CD4-positive, alpha-beta T cell treated with Interleukin-17A for 1 hour (primary cell): ENCODE measurements at regions not wholly inside any gene's neighbourhood (a gene's known extent, or its start where the extent isn't known, plus 50 kb on each side); places are given as distances from the start of the nearest gene placed in this dataset.
"Not testable (repeated sequence)": the region's sequence is repeated elsewhere in the genome, so short reads cannot be mapped to it uniquely, and the experiment has no call there.

Experiments
- DNase-seq: peaks from one replicate; pipeline ENCODE4 v3.0.0-alpha.2; 2020

DNA sequence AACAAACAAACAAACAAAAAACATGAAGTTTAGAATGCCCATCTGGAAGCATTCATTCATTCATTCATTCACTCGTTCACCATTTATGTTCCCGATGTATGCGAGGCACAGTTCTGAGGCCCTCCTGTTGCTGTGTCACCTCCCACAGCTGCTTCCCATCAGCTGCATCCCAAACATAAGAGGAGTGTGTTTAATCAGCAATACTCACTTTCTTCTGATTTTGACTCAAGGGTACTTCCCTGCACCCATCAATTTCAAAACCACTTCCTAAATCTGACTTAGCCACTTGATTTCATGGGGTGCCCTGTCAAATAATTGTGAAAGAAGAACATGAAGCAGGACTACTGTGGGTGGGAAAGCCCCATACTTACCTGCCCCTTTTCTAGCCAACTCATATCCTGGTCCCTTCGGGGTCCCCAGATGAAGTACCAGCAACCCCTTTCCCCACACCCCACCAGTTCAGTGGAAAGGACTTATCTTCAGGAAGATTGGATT, 128.0 kb upstream of the IL12B start:
- DNase-seq, result peak; percentile 27

DNA sequence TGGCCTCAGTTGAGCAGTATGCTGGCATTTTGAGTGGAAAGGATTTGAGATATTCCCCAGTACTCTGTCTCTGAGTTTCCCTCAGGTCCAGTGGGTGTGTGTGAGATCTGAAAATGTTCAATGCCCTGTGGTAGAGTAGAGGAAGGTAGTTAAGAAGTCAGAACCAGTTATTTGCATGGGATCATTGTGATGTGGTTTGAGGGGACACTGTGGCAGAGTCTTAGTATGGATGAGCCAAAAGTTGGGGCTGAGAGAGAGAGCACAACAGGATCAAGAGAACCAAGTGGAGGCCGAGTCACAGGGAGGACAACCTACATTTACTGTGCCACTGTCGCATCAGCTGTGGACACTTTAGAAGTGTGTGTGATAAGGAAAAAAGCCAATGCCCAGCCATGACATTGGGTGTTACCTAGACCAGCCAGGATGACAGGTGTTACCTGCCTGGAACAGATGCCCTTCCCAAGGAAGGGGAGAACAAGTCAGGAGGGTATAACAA, 128.9 kb upstream of the IL12B start:
- no peak for DNase-seq

DNA sequence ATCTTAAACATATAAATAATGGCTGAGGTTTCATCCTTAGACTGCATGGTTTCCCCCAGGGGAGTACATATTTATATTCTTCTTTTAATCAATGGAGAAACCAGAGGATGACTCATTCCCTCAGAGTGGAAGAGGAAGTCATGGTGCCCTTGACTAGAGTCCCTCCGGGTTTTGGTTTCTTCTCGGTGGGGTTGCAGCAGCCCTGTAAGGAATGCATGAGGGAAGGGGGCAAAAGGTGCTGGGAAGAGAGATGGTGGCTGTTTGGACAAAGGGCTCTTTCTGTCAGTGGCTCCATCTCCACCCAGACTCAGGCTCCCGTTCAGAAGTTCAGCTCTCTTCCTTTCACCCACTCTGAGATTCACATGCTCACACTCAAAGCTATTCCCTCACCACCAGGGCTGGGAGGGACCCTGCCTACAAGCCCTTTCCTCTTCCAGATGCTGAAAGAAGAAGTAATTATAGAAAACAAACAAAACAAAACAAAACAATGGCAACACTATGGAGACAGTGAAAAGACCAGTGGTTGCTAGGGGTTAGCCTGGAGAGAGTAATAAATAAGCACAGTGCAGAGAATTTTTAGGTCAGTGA, 129.8 kb upstream of the IL12B start:
- DNase-seq, result peak; percentile 7

DNA sequence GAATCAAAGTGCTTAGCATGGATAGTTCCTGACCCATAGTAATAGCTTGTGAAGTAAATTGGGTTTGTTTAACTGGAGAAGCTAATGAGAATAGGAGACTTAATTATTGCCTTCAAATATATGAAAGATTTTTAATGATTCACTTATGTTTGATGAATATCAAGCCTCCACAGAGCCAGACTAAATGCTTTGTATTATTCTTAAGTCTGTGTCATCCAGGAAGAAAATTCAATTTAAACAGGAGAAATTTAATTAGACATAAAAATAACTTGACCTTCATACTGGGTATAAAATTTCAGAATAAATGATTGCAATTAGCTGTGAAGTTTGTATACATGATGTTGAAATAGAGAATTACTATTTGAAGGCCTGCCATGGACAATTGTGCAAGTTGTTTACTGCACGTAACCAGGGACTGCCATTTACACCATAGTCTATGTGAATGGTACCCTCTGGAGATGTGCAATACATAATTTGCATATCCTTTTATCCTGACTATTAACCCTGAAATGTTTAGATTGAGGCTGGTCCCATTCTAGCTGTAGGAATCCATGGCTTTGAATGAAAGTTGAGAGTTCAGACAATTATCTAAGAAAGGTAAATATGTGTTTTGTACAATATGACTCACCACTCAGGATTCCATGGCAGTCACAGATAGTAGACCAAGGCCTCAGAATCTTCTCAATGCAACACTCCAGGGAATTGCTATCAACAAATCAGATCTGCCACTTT, 133.5 kb upstream of the IL12B start:
- DNase-seq, result no peak

DNA sequence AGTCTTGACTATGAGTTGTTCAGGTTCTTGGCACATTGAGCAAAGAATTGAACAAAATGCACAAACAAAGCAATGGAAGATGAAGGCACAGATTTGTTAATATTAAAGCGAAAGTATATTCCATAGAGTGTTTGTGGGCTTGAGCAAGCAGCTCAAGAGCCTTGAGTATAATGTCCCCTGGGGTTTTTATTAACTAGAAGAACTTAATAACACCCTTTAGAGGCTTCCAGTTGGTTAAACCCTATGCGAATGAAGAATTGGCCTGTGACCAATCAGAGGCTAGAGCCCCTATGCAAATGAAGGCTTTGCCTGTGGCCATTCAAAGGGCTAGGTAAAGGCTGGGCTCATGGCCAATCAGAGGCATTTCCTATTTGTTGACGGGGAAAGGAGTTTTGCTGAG, 135.3 kb upstream of the IL12B start:
- no peak for DNase-seq

DNA sequence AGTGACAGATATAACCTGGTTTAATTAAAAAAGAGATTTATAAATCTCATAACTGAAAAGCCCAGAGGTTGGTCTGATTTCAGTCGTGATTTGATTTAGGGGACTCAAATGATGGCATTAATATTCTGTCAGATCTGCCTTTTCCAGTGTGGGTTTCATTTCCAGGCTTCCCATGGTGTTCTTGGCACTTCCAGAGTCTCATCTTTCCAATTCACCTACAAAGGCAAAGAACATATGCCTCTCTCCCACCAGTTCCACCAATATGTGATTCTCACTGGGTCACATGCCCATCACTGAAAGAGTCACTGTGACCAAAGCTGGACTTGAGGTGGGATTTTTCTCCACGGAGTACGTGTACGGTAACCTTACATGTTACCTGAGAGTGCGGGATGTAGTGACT, 137.4 kb upstream of the IL12B start:
- no peak for DNase-seq

DNA sequence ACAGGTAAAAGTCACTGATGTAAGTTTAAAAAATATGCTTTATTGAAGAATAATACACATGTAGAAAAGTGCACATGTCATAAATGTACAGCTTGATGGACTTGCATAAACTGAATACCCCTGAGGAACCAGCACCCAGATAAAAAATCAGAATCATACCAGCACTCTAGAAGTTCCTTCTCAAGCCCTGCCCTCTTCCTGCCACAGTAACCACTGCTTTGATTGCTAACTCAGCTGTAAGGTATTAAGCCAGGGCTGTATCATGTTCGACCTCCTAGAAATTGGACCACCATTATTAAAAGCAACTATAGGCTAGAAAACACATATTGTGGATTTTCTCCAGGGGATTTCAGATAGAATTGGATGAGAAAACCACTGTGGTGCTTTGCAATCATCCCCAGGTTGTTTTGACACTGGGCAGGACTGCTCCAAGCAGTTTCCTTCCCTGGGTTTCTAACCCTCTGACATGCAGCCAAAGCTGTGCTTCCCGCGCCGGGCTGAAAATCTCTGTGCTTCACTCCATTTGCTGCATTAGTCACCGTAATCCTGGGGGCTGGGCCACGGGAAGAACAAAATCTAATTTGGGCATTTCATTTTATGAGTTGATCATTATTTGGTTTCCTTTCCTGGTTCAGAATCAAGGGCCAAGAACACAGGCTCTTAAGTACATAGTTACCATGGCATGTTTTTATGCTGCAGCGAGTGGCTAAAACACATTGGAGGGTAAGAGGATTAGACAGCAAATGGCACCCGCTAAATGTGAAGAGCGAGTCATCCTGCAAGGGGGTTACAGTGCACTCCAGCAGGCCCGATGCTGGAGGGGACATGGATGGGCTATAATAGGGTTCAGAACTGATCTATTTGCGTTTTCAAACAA, 139.4 kb upstream of the IL12B start:
- DNase-seq, result peak; percentile 57

DNA sequence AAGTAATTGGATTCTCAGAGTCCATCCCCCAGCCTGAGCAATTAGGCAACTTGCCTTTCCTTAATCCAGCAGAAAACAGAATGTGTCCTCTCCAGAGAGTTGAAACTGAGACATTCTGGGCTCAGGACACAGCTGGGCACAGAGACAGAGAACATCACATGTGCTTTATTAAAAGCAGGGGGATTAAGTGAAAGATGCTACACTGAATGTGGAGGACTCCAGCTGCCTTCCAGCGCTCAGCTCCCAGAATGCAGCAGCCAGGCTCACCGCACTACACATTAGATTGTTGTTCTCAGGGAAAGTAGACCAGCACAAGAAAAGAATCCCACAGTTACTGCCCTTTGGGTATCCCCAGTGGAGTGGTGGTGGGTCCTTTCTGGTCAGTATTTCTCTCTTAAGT, 141.6 kb upstream of the IL12B start:
- no peak for DNase-seq

DNA sequence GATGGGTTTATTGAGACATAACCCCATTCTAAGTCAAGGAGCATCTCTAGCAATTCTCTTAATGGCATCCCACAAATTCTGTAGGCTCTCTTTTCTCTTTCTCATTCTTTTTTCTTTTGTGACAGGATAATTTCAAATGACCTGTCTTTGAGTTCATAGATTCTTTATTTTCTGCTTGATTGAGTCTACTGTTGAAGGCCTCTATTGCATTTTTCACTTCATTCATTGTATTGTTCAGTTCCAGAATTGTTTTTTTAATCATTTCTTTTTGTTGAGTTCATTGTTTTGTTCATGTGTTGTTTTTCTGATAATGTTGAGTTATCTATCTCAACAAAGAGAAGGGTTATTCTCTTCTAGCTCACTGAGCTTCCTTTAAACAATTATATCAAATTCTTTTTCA, 144.7 kb upstream of the IL12B start:
- DNase-seq, result no peak

DNA sequence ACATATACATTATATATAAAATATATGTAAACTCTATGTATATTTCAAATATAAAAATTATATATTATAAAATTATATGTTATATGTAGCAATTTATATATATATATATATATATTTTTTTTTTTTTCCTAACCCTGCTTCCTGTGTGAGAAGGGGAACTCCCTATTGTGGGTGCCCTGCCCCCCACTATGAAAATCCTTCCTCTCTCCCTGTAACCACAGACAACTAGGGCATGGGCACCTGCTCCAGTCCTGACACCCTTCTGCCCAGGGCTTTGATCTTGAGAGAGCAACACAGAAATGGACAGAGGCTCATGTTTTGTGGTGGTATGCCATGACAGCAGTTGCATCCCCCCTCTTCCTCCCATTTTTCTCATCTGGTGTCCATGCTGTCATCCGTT, 148.7 kb upstream of the IL12B start:
- peak; percentile 41 for DNase-seq

DNA sequence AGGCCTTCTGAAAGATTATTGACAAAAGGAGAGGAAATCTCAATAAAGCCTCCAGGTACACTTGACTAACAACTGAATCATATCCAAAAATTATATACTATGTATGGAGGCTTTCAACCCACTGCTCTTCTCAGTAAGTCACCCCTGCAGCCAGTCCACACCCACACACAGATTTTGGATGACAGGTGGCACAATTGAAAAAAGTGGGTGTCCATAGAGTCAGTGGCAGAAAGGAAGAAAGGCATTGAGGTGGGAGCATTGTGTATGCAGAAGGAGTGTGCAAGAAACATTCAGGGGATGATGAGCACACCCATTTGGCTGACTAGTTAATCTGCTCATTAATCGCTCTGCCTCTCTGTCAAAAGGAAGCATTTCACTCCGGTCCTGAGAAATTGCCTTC, 150.6 kb upstream of the IL12B start:
- DNase-seq, result no peak

DNA sequence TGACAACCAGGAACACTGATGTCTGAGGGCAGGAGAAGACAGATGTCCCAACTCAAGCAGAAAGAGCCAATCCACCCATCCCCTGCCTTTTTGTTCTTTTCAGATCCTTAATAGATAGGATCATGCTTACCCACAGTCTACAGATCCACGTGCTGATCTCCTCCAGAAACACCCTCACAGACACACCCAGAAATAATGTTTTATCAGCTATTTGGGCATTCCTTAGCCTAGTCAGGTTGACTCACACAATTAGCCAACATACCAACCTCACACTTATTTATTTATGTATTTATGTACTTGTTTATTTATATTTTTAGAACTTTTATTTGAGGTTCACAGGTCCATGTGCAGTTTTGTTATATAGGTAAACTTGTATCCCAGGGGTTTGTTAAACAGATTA, 151.5 kb upstream of the IL12B start:
- DNase-seq, result no peak

DNA sequence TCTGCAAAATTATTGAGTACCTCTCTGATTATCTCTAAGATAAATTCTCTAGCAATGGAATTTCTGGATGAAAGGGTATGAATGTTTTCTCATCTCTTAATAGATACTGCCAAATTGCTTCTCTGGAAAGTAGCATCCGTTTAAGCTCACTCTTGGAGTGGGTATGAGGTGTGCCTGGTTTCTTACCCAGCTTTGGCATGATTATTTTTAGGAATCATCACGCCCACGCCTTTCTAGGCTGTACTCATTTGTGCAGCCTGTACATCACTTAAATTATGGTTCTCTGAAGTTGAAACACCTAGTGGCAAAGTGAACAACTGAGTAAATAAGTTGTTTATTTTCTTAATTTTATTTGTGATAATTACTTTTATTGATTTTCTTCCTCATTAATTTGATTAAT, 156.5 kb upstream of the IL12B start:
- DNase-seq, result no peak

DNA sequence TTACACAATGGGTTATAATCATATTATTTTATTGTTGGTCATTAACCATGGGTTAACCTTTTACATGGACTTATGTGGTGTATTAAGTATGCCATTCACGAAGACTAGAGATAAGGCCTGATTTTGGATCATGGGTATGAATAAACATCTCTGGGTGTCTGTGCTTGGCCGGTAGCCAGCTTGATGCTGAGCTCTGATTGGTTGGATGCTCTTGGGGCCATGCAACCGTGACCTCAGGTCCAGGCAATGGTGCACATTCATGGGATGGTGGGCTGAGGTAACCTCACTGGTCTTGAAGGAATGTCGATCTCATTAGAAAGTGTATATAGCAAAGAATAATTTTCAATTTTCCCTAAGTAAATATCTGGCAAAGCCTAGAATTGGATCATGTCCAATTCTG, 158.2 kb upstream of the IL12B start:
- no peak for DNase-seq

DNA sequence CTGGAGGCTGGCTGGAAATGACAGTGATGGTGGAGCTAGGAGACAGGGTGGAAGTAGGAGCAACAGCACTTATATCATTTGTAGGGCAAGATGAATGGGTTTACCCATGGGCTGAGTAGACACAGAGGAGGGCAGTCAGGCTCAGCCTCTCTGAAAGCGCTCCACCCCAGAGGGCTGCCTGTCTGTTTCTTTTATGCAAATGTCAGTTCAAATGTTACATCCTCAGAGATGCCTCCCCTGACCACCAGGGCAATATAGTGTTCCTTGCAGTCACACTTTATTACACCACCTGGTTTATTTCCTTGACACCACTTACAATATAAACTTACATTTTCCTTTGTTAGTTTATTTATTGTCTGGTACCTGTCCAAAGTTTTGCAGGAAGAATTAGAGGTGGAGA, 159.5 kb upstream of the IL12B start:
- no peak for DNase-seq

DNA sequence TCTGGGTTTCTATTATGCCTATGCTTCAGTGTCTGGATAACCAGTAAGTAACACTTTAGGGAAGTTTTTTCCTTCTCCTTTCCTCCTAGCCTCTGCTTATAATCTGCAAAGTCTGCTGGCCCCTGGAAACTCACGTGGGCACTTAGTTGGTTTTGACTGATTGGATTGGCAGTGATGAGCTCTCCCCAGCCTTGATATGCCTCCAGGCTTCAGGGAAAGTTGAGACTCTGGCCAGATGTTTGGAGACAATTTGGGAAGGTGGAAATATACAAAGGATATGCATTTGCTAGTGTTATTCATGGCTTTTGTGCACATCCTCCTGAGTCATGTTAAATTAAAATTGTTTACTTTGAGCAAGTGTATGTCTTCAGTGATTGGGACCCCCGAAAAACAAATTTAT, 160.2 kb upstream of the IL12B start:
- no peak for DNase-seq

DNA sequence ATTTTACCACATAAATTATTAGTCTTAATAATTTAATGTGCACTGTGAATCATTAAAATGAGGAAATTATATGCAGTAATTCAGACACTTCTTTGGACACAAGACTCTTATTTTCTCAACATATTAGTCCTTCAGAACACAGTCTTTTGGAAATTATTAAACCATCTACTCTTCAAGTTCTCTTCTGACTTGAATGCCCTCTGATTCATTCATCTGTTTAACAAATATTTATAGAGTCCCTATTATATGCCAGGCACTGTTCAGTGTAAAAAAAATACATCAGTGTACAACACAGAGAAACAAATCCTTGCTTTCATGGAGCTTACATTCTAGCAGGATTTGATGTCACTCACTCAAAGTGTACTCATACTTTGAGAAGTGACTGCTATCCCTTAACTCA, 163.4 kb upstream of the IL12B start:
- DNase-seq, result no peak

DNA sequence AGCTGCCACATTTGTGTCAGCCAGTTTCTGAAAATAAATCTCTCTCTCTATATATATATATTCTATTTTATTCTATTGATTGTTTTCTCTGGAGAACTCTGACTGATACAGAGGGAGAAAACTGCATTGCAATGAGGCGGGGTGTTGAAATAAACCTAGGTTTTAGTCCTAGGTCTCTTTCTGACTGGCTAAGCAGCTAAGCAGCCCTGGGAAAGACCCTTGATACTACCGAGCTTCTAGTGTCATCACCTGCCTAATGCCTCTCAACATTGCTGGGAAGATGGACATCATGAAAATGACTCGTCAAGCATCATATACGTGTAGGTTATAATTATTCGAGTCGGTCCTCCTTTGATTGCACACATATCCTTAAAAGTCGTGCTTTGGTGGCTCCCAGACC, 166.5 kb upstream of the IL12B start:
- no peak for DNase-seq

DNA sequence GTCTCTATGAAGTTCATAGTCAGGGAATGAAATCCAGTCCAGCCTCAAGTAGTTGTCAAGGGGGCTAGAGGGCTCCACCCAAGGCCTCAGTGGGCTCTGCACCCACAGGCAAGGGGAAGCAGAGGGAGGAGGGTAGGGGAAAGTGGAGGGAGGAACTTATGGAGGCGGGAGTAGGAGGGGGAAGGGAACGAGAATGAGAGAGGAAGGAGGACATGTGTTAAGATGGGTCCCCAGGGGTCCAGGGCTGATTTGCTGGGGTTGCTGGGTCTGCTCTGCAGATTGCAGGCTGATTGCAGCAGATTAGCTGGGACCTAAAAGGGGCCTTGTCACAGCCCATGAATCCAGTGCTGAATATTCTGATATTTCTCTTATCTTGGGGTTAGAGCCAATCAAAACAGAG, 166.9 kb upstream of the IL12B start:
- no peak for DNase-seq

DNA sequence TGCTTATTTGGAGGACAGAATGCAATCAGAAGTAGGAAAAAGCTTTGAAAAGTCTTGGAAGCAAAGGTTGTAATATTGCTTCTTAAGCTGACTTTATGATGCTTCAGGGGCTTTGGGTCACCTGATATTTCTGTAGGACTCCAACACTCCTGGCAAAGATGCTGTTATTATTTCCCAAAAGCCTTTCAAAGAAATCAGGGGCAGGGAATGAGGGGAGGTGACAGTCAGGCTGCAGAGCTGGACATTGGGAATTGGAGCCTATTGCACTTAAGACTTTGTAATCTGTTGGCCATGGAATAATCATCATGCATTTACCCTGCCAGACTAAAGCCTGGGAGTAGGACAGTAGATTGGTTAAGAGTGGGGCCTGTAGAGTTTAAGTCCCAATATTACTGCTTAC, 168.3 kb upstream of the IL12B start:
- no peak for DNase-seq

DNA sequence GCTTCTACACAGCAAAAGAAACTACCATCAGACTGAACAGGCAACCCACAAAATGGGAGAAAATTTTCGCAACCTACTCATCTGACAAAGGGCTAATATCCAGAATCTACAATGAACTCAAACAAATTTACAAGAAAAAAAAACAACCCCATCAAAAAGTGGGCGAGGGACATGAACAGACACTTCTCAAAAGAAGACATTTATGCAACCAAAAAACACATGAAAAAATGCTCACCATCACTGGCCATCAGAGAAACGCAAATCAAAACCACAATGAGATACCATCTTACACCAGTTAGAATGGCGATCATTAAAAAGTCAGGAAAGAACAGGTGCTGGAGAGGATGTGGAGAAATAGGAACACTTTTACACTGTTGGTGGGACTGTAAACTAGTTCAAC, 171.8 kb upstream of the IL12B start:
- not testable (repeated sequence) for DNase-seq

DNA sequence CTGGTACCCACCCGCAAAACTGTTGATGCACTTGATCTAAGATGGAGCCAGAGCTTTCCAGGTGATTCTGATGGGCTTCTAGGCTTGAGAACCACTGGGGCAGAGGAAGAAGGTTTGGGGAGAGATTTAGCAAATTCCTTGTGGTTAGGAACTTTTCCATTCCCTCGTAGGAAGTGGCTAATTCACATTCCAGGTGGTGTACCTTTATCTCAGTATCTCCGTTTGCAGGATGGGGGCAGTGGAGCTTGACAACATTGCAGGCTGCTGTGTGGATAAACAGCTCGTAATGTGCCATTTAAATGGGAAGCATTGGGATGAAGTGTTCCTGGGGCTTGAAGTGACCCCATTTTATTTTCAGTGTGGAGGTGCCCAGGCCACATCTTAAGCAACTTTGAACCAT, 172.9 kb upstream of the IL12B start:
- DNase-seq, result no peak

DNA sequence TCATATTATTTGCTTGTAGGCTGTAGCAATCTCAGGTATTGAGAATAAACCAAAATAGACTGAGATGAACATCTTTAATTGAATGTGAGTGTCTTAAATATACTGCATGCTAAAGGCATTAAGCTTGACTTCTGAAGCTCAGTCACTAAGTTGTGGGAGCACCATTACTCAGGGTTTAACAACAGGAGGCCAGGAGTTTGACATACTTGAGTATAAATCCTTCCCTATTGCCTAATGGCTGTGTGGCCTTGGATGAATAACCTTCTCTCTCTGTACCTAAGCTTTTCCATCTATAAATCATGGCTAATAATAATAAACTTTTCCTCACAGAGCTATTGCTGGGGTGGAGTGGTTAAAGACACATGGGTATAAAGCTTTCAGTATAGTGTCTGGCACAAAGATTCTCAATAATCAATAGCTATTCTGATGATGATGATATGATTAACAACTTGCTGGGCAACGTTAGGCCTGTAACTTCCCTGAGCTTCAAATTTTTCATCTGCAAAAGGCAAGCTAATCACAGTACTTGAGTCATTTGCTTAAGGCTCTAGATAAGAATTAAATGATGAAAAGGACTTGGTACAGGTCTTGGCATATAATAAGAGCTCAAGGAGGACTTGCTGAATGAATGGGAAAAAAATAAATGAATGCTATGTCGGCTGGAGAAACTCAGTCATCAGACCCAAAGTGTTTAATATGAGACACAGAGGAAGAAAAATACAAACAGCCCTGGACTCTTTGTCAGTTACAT, 174.0 kb upstream of the IL12B start:
- DNase-seq, result no peak
